HPDE6-E6E7 (cell line): ENCODE measurements at regions not wholly inside any gene's neighbourhood (a gene's known extent, or its start where the extent isn't known, plus 50 kb on each side); places are given as distances from the start of the nearest gene placed in this dataset.

ENCODE experiments used
- DNase-seq: peaks from one replicate; pipeline ENCODE4 v3.0.0; 2011; ENCODE audit warnings: missing footprints; ENCODE audit errors: extremely low spot score

DNA sequence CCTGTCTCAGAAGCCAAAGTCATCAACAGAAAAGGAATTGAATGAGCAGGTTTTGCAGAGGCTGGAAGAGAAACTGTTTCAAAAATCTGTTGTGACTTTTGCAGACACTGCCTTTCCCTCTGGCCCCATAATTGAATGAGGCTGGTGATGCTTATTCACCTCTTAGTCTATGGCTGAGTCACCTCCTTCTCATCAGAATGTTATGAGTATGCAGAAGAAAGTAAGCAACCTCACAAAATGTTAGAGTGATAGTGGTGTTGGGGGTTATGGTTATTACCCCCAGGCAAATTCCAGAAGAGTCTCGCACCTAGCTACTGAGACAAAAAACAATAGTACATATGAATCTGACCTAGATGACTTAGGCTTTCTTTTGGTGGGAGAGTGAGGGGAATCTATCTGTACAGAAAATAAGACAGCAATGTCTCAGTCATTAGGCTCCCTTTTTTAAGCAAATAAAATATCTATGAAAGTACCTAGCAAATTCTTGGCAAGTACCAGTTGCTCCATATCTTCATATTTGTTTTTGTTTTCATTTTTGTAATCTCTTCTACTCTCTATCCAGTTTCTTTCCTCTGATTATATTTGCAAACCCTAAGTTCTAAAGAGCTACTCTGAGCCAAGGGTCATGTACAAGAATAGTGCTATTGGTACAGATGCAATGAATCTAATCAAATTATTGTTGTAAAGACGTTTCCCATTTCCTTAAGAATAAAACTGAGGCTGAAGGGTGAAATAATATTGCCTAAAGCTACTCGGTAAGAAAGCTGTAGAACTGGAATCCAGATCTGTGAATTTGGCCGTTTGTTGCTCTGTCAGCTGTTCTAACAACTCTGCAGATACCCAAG lies 498.1 kb upstream of the TNC start:
- peak; percentile 89 for DNase-seq

DNA sequence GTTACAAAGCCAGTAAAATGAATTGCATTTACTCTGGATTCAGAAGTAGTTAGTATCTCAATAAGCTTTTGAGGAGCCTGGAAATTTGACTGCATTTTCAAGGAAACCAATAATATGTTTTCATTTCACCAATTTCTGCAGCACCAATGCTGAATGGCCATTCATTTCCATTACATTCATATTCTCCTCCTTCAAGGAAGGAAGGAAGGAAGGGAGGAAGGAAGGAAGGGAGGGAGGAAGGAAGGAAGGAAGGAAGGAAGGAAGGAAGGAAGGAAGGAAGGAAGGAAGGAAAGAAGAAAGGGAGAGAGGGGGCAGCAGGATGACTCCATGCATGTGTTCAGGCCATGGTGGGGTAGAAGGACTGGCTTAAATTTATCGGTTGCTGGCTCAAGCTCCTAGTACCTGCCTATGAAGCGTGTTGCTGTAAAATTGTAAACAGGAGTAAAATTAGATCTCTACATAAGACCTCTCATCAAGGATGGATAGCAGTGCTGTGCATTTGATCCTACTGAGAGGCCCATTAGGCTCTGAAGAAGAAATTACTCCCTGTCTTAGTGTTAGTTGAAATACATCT lies 498.8 kb upstream of the TNC start:
- no peak for DNase-seq

DNA sequence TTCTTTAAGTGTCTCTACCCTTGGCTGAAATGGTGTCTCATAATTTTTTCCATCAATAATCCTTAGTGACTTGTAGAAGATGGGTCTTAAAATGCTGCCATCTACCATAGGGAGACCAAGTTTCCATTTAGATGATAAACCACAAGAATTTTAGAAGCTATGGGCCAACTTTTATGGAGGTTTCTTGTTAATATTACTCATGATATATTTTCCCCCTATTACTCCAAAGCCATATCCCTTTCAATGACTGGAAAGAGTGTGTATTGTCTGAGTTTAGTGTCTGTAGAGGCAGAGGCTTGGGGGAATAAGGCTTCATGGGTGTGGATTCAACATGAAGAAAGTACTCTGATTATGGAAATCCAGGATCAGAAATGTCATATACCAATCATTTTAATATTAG lies 507.3 kb upstream of the TNC start:
- DNase-seq, result no peak

DNA sequence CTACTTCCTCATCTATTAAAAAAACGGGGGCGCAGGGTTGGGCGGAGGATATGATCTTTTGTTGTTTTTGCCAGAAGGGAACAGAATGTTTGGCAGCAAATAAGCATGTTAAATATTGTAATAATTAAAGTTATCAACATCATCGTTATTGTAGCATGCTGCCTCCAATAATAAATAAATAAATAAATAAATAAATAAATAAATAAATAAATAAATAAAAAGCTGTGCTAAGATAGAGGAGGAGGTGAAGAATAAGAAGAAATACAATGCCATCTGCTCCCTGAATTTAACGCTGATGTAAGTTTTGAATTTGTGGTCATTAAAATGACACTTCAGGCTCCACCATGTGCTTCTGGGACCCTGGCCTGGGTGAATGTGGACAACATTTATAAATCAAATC lies 508.0 kb upstream of the TNC start:
- DNase-seq, result no peak

DNA sequence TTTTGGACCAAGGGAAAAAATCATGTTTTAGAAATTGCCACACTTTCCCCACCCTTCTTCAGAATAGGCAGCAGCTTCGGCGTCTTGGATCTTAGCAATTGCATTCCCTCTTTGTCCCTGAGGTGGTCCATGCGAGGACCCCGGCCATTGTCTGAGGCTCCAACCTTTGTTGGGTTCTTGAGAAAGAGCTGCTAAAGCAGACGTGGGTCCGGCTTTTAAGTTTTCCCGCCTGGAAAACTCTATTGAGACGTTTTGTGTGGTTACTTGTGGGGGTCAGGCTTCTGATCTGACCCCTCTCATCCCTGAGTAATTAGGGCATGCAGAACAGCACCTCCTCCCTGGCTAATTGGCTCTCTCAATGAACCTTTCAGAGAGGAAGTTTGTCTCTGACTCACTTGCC lies 509.6 kb upstream of the TNC start:
- no peak for DNase-seq

DNA sequence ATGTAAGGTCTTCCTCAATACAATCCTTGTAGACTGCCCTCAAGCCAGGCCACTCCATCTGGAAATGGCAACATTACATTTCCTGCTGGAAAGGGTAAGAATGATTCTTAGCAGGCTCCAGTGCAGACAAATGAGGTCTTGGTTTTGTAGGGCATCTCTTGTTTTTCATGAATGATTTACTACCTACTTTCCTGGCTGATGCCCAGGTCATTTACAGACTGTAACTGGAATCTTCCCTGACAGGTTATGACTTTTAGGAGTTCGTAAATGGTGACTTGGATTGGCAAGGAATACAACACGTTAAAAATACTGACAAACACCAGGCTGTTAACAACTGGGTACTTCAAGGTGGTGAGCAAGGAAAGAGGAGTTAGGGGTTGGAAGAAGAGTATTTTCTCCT lies 510.5 kb upstream of the TNC start:
- no peak for DNase-seq

DNA sequence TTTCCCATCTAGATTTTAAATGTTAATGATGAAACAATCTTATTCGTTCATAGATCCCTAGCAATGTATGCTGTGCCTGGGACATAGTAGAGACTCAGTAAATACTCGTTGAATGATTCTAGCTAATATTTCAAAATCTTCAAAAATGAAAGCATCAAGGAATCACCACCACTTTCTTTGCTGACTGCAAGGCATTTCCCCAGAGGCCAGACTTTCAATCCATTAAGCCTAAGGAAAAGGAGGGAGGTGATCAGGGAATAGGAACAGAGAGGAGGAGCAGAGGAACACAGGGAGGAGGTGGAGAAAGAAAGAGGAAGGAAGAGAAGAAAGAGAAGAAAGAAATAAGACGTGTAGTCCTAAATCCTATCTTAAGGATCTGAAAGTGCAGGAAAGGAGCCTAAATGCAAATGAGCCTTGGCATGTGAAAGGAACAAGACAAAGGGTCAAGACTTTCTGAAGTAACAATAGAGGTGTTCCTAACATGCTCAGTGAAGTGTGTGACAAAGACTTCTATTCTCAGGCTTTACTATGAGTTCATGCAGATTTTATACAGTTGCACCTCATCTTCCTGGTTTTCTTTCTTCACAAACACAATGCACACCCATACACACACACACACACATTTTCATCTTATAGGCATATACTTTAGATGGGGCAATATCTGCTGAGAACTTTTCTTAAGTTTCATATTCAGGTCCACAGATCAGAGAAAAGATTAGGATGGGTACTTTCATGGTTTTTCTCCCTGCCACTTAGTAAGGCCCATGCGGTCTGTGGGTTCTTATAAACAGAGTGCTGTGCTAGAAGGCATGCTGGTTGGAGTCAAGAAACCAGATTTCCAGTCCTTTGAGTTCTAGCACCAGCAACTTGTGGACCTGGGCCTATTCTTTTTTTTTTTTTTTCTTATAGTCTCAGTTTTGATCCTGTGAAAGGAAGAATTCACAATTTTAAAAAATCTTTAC lies 512.2 kb upstream of the TNC start:
- DNase-seq, result no peak

DNA sequence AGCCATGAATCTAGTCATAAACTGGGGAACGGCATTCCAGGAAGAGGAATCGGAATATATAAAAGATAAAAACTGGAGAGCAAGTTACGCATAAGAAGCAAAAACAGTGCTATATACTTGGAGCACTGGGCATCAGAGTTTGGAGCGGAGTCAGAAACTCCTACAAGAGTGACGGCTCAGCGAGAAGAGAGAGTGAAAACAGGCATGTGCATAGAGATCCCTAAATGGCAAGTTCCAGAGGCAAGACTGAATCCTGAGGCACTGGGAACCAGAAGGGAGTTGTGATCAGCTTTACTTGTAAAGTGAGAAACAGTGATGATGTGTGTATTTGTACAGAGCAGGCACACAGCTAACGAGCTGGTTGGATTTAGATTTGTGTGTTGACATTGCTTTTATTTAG lies 514.4 kb upstream of the TNC start:
- no peak for DNase-seq

DNA sequence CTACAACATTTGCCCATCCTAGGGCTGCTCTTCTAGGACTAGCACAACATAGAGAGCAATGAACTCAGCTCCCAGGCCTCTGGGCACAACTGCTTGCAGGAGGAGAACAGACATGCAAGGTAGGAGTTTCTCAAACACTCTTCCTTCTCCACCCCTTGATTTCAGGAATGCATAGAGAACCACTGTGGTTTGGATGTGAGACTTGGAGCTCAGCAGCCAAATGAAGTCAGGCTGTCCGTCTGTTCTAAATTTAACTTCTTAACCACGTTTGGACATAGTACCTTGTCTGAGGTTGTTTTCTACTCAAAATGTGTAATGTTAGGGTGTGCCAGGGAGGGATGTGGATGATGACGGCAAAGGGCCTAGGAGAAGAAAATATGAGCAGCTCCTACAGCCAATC lies 515.1 kb upstream of the TNC start:
- DNase-seq, result no peak

DNA sequence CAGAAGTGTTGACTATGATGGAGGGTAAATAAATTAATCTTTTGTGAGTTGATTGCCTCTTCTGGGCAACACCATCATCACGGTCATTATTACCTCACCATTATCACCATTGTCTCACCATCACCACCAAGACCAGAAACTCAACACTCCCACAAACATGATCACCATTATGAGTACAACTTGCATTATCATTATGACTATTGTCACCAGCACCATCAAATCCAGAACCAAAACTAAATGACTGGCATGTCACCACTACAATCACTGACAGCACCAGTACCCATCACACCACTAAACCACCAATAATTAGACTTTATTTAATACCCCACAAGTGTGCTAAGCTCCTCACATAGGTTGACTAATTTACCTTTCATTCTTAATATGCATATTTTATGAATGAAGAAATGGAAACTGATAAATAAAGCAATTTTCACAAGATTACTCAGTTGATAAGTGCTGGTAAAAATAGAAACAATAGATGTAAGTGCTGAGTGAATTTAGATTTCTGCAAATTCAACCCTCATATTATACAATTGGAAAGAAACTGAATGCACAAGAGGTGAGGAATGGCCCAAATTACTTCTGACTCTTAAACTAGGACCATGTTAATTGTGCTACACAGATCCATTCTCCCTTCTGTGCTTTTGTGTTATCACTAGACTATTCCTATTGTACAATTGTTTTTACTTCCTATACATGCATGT lies 517.8 kb upstream of the PAPPA start:
- DNase-seq, result no peak

DNA sequence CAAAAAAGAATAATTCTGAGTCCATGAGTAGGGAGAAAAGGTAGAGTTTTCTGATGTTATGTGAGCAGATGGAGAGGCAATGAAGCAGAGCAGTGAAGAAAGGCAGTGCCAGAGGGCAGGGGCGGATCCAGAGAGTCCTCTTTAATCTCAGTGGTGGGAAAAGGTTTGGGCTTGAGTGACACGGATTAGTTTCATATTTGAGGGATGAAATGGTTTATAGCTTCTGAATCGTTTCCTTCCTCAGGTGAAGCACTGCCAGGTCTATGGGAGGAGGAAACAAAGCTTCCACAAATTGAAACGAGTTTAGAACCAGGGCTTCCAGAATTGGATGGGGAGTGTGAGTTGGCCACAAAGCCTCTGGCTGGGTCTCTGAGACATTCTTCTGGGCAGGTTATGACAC lies 517.0 kb upstream of the PAPPA start:
- no peak for DNase-seq

DNA sequence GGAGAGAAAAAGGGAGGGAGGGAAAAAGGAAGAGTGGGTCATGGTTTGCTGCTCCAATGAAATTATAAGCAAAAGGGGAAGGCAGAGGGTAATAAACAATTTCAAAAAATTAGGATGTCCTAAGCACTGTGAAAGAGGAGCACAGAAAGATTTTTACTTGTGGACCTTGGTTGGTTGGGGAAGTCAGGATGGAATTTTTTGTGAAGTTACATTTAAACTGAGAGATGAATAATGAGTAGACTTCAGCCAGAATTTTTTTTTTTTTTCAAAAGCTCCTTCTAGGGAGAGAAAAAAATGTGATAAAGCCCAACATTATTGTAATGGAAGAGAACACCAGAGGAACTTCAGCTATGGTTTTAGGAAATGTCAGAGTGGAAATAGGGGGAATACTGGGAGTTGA lies 515.9 kb upstream of the PAPPA start:
- DNase-seq, result no peak

DNA sequence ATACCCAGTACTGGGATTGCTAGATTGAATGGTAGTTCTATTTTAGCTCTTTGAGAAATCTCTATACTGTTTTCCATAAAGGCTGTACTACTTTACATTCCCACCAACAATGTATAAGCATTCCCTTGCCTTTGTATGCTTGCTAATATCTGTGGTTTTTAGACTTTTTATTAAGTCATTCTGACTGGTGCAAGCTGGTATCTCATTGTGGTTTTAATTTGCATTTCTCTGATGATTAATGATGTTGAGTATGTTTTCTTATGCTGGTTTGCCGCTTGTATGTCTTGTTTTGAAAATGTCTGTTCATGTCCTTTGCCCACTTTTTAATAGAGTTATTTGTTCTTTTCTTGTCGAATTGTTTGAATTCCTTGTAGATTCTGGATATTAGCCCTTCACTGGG lies 512.7 kb upstream of the PAPPA start:
- DNase-seq, result no peak

DNA sequence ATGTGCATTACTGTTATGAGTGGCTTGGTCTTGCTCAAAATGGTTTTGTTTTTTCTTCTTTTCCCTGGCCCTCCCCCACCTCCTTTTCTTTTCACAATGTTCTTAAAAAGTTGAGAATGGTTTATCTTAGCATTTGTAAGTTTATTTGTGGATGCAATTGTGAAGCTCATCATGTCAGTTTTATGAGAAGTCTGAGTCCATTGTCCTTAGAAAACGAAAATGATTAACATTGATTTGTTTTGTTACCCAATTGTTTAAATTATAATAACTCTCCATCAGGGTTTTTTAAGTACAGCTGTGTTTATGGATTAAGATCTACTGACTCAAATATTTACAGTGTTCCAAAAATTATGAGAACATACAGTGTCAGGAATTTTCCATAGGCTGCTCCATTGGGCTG lies 511.3 kb upstream of the PAPPA start:
- no peak for DNase-seq

DNA sequence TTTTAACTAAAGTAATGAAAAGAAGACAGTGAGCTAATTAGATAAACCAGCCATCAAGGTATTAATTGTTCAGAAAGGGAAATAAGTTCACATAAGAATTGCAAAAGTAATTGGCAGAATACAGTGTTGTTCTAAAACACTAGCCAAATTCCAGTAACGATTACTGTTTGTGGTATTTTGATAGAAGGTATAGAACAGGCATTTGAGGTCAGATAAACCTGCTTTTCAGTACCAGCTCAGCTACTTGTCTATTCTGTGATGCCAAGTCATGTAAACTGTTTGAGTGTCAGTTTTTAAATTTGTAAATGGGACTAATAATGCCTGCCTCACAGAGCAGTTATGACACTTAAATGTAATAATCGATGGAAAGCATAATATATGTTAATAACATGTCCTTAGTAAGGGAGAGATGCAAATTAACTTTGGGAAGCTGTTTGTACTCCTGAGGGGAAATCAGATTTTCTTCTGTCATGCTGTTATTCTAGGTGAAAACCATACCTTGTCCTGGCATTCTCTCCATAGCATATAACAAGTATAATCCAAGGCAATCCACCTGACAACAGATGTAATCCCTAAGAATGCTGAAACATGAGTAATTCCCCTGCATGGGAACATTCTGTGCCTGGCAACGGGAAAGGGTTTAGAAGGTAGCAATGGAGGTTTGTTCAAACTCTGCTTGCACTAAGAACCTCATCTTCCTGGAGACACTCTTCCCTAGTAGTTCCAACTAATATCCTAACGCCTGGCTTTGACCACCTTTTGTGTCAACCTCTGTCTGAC lies 509.5 kb upstream of the PAPPA start:
- no peak for DNase-seq

DNA sequence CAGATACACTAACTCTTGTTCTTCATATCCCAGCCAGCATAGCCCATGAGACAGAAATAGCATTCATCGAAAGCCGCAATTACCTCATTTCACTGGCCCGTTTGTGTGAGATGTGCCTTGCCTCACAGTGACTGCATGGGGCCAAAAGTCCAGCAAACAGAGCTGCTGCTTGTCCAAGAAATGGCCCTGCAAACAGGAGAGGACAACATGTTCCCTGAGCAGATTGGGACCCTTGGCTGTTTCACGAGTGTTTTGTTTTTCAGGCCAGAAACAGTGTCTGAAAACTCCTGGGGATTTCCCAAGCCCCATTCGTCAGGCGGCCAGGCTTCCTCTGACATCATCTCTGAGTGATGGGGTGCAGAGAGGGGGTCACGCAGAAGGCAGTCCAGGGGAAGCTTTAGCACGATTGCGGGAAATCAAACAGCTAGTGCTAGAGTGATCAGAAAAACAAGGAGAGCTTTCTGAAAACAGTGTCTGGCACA lies 503.6 kb upstream of the PAPPA start:
- DNase-seq, result no peak

DNA sequence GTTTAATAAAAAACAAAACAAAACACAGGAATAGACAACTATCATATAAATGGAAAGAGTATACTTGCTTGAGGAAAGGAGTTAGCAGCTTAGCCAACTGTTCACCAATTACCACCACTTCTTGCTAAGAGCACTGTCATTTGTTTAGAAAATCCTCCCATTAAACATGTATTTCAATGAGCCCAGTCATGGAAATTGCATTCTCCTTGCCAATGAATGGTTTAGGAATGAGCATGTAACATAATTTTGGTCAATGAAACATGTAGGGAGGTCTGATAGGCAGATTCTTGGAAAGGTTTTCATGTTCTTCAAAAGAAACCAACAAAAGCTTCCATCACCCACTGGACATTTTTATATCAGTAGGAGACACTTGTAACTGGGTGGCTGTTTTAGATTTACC lies 502.8 kb upstream of the PAPPA start:
- no peak for DNase-seq

DNA sequence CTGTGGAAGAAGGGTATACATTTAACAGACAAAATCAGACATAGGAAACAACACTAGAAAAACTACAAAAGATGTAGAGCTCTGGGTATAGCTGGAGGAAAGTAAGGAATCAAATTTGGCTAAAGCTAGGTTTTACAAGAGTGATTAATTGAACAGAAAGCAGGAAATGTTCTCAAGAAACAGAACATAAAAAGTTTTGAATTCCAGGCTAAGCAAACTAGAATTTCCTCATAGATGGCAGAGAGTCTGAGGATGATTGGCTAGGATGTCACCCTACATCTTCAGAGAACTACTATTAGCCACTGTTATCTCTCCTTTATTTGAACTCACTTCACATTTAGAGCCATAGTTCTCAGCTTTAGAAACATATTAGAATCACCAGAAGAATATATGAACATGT lies 502.1 kb upstream of the PAPPA start:
- DNase-seq, result no peak

DNA sequence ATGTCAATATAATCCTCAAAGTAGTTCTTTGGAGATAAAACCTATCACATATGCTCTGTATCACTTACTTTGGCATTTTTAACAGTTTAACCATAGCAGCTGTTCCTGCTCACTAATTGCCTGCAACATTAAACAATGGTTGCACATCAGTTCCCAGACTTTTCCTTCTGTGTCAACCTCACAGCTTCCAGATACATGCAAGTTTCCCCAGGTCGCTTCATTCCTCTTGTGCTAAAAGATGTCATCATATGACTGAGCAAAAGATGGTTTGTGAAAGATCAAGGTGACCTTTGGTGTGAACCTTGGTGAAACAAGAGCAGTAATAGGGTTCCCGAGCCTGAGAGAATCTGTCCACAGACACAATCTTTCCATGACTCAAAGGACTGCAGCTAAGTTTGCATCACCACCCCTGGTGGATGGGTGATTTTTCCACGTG lies 500.4 kb upstream of the PAPPA start:
- no peak for DNase-seq

DNA sequence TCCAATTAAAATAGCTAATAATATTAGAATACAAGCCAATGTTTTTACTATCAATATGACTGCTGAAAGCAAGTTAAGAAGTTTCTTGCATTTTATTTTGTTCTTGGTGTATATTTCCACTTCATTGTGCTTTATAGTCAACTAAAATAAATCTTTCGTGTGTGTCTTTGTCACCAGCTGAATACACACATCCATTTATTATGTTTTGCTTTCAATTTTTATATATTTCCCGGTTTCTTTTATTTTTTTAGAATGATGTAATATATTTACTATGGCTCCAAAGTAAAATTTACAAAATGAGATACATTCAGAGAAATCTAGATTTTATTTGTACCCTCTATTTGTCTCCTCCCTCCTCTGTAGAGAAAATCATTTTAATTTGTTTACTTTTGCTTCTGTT lies 495.9 kb upstream of the PAPPA start:
- DNase-seq, result no peak

DNA sequence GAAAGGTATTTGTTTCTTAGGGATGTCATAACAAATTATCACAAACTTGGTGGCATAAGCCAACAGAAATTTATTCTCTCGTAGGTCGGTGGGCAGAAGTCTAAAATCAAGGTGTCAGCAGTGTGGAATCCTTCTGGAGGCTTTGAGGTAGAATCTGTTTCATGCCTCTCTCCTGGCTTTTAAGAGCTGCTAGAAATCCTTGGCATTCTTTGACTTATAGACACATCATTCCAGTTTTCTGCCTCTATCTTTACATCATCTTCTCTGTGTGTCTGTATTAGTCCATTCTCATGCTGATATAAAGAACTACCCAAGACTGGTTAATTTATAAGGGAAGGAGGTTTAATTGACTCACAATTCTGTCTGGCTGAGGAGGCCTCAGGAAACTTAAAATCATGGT lies 488.1 kb upstream of the PAPPA start:
- DNase-seq, result no peak
